ENCODE measurements at regions not wholly inside any gene's neighbourhood (a gene's known extent, or its start where the extent isn't known, plus 50 kb on each side); places are given as distances from the start of the nearest gene placed in this dataset.

DNA sequence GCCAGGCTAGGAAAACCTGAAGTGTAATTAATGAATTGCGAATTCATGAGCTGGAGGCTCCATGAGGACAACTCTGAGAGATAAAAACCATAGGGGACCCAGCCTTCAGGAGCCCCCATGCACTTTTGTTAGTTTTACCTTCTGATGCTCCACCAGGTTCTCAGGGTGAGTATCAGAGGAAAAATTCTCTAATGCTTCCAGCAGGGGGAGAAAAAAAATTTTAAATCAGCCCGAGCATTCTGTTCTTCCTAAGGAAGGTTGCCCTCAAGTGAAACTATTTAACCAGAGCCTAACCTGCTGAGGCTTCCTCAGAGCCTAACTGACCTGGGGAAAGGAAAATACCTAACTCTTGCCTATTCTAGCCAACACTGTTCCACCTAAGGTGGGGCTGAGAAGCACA lies 552.6 kb downstream of the PPARGC1A start:
- DNase-seq (ENCODE audit: low read depth, low spot score) = no peak

DNA sequence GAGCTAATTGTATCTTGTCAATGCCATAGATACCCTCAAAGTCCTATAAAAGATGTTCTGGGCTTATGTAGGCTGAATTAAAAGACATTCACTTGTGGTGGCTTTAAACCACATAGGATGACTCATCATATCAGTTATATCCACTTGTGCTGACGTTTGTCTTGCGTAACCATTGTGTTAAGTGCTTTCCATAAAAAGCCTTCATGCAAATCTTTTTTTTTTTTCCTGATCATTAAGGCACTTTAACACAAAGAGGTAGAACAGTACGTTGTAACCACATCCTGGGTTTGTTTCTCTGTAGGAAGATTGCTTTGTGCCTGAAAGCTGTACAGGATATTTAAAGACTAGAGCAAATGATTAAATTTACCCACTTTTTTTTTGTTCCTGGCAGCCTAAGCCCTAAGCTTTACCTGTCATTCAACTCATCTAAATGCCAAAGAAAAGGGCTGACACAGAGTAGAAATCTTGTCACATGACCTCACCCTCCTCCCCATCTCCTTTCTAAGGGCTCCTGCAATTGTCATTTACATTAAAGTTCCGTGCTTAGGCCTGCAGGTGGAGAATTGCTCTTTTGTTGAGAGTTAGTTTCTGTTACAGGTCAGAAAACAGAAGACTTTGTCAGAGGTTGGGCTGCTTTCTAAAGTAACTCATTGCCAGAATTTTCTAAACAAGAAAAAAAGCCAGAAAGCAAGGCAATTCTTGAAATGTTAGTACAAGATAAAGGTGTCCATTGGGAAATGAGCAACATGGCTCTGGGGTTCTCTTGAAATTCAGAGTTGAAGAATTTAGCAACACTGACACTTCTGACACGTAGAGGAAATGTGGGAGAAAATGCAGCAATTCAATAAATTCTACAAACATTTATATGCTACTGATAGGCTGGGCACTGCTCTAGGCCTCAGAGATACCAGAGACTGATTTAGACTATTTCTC lies 555.6 kb downstream of the PPARGC1A start:
- DNase-seq (ENCODE audit: low read depth, low spot score) = peak; percentile 4

DNA sequence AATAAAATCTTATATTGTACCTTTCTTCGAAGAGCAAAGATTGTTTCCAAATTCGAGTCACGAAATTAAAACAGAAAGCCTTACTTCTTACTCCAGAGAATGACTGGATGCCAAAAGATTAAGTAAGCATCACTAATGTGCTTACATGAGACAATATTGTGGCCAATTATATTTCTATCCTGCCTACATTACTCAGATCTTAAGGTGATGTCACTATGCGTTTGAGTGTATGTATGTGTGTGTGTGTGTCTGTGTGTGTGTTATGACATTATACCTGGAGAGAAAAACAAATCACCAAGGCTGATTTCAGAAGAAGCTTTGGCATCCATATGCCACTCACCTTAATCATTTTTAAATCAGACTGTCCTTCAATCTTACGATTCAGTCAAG lies 556.3 kb downstream of the PPARGC1A start:
- no peak for DNase-seq (ENCODE audit: low read depth, low spot score)

DNA sequence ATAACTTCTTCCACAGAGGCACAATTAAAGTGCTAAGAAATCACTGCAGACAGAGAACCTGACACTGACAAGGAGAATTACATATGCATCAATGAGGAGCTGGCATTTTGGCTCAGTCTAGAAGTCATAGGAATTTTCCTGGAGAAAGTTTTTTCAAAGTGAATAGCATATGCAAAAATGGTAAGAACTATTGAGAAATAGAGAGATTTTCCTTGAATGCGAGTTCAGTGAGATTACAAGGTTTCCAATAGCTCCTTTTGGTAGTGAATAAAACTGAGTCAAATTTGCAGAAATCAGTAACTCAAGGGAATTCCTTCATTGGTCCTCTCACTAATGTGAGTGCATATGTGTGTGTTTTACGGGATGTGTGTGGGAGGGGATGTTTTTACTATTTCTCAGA lies 557.5 kb downstream of the PPARGC1A start:
- DNase-seq (ENCODE audit: low read depth, low spot score) = no peak

DNA sequence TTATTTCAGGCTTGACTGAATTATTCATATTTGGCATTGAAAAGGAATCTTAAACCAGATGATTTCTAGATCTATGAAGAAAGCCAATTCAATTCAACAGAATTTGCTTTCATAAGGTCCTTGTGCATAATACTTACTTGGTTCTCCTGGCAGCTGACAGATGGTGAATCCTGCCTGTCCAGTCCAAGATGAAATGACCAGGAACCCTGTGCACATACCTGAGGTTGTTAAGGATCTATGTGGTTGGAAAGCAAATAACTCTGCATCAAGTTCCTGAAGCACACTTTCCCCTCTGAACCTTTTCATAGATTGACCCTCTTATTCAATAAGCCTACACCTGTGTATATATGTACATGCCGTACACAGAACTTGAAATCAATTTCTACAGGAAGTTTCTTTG lies 562.7 kb downstream of the PPARGC1A start:
- DNase-seq (ENCODE audit: low read depth, low spot score) = no peak

DNA sequence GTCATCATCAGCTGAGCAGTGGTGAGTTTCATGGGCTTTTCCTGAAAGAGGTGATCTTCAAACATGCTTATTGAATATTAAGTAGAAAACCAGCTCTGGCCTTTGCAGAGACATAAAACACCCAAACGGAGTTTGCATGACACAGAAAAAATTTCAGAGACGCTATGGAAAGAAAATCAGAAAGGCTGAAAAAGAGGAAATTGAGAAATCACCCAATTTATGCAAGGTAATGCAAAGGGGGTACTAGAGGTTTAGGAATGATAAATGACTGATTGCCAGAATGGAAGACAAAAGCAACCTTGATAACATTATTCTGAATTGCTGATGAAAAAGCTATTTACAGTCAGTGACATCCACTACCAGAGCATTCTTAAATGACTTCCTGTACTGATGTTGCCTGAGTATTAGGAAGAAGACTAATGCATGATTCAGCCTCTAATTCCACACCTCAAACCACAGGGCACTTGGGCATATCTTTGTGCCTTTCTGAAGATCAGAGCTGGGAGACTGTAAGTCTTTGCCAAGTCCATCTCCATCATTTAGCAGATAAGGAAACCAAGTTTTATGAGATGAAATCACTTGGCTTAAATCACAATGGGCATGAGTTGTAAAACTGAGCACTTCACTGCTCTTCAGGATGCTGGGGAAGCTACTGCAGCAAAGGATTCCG lies 565.7 kb downstream of the PPARGC1A start:
- DNase-seq (ENCODE audit: low read depth, low spot score) = no peak

DNA sequence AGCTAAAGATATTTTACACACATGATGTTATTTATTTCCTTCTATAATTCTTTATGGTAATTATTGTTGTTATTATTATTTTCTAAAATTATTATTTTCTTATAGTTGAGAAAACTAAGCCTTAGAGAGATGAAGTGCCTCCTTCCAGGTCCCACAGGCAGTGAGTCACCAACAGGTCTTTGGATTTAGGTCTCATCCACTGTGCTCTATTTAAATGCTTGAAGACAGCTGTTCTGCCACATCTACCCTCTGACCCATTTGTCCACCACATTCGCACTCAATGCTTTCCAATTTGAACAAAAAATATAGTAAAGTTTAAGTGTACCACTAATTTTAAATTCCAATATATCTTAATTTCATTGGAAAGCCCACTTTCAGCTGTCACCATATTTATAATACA lies 566.4 kb downstream of the PPARGC1A start:
- DNase-seq (ENCODE audit: low read depth, low spot score) = no peak

DNA sequence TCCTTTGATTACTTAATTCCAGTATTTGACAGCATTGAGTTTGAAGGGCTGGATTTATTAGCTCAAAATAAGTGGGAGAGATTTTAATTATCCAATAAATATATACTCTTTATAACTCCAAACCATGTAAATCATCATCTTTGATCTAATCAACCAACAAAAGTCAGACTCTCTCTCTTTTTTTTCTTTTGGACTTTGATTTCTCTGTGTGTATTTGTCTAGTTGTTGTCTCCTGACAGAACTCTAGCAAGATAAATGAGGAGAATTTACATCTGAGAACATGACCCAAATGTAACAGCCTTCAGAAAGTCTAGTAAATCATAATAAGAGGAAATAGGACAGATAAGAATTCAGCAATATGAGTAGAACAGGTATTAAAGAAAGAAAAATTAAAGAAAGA lies 567.1 kb downstream of the PPARGC1A start:
- DNase-seq (ENCODE audit: low read depth, low spot score) = no peak

DNA sequence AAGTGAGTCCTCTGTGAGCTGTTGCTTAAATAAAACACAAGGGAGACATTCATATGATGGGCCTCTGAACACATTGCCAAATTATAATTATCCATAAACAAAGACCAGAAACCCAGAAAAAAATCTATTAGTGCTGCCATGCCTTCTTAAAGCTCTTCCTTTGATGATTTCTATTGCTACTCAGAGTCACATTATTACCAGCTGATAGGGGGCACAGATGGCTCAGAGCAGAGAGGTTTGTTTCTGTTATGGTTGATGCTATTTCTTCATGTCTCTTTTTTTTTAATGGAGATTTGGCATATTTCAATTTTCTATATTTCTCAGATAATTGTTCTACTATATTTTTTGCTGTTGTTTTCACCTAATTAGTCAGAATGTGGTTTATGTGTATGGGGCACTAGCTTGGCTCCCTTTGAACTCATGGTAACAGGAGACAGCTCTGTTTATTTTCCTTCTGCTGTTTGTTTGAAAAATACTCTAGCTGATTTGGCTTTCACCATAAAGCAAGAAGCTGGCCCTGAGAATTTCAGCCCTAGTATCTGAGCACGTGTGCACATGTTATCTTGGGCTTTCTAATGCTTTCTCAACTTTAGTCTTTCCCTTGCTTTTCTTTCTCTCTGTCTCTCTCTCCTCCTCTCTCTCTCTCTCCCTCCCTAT lies 568.8 kb downstream of the PPARGC1A start:
- no peak for DNase-seq (ENCODE audit: low read depth, low spot score)

DNA sequence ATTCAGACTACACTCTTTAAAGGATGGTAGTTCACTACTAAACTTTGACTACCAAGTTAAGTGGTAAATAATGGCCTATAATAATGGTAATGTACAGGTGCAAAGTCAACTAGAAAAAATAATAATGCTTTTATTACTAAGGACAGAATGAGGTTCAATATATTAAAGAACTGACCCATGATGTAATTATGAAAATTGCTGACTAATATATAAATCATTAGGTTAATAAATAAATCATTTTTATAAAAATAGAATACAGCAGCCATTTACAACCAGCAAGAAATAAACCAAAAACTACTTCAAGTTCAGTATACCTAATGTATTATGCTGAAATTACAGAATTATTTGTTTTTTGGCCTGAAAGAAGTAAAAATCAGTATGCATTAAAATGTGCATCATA lies 577.2 kb downstream of the PPARGC1A start:
- no peak for DNase-seq (ENCODE audit: low read depth, low spot score)

DNA sequence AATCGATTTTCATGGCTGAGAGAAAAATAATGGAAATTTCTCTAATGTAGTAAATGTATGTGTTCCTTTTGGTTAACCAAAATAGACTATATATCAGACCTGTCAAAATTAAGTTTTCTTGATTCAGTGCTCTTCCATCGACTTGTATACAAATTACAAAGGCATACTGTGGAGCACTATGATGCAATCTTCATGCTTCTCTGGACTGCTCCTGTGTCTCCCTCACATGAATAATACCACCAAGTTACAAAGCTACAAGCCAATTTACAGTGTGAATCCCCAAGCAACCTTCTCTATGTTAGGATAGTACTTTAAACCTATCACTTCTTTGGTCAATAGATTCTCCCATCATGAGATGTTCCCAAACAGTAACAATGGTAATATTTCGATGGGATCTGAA lies 577.9 kb downstream of the PPARGC1A start:
- no peak for DNase-seq (ENCODE audit: low read depth, low spot score)

DNA sequence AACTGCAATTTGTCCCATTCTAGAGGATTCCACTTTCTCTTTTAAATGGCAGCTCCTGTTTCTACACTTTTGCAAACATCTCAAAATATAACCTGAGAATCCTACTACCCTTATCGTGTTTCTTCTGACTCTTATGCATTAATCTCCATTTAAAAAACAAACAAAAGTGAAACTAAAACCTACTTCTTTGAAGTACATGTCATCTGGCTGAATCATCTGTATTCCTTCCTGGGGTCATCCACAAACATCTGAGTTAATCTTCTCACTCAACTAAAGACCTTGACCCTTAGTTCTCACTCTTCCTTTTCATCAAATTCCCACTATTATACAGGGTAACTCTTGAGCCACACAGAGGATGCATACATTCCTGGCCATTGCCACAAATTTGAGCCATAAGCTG lies 584.8 kb downstream of the PPARGC1A start:
- no peak for DNase-seq (ENCODE audit: low read depth, low spot score)

DNA sequence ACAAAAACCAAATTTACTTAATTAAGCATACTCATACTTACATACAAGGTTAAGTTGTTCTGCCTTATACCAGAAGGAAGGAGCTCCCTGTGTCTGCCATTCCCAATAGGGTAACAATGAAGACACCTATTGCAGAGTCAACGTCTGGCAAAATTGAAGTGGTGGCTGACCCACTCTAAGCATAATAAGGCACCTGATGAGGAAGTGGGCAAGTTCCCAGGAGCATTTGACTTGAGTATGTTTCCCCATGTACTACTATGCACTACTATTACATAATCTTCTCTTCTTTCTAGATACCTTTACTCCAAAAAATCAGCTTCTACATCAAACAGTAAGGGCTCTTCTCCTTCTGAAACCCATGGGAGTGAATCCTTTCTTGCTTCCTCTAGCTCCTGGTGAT lies 591.5 kb downstream of the PPARGC1A start:
- DNase-seq (ENCODE audit: low read depth, low spot score) = no peak

DNA sequence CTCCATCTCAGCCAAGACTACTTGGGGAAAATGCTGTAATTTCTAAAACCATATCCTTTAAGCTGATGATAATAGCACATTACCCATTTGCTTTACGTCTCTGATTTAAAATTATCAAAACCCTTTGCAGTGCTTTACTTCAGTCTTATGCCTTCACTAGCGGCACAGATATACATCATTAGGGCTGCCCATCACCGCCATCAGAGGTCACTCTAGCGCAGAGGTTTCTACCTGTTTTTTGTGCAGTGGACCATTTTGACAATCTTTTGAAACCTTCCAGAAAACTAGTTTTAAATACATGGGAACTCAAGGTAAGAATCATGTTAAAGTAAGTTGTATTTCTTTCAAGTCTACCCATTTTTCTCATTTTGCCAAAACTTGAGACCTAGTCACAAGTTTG lies 592.5 kb downstream of the PPARGC1A start:
- DNase-seq (ENCODE audit: low read depth, low spot score) = no peak

DNA sequence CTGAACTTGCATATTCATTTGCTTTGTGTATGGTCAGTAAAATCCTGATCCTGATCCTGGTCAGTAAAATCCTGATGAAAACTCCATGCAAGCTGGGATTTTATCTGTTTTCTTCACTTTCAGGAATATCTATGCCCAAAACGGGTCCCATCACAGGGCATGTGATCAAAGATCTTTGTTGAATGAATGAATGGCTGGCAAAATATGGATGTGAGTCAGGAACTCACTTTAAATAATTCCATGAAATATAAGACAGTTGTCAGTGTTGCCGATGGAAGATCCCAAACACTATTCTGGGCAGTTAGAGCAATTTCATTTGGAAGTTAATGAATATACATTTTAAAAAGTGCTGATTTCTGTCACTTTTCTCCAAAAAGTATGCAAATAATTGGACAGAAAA lies 598.4 kb downstream of the GBA3 start:
- no peak for DNase-seq (ENCODE audit: low read depth, low spot score)

DNA sequence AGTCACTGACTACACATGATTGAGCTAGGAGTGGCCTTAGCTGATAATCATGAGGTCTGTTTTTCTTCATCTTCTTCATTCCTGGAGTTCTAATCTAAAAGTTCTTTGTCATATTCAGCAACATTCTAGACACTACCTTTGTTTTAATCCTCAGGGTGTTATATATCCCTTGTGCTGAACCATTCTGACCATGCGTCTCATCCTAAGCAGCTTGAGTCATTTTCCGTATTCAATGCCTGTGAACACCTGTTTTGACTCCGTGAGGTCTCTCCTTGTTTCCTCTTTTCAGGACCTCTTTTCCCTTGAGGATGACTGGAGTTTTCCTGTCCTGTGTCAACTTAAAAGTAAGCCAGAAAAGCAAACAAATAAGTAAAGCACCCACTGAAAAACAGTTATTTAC lies 597.9 kb downstream of the GBA3 start:
- DNase-seq (ENCODE audit: low read depth, low spot score) = no peak

DNA sequence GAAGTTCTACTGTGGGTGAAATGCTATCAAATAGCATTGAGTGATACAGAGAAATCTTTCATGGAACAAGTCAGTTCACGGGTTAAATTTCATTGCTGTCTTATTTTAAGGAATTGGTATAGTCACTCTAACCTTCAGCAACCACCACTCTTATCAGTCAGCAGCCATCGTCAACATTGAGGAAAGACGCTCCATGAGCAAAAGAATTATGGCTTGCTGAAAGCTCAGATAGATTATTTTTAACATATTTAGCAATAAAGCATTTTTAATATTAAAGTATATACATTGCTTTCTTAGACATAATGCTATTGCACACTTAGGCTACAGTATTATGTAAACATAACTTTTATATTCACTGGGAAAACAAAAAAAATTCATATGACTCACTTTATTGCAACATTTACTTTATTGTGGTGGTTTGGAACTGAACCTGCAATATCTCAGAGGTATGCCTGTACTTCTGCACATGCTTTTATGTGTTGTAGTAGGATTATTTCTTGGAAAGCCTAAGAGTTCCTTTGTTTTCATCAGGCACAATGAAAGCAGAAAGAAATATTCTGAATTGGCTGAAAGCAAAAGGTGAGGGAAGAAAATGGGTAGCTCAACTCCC lies 586.7 kb downstream of the GBA3 start:
- DNase-seq (ENCODE audit: low read depth, low spot score) = no peak

DNA sequence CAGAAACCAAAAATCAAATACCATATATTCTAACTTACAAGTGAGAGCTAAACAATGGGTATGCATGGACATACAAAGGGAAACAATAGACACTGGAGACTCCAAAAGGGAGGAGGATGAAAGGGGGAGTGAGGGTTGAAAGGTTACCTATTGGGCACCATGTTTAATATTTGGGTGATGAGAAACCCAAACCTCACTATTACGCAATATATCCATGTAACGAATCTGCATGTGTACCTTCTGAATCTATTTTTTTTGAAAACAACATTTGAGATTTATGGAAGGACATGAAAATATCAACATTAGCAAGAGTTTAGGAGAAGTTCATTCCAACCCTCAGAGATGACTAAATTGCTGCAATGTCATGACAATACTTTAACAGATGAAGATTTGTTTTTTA lies 586.1 kb downstream of the GBA3 start:
- no peak for DNase-seq (ENCODE audit: low read depth, low spot score)

DNA sequence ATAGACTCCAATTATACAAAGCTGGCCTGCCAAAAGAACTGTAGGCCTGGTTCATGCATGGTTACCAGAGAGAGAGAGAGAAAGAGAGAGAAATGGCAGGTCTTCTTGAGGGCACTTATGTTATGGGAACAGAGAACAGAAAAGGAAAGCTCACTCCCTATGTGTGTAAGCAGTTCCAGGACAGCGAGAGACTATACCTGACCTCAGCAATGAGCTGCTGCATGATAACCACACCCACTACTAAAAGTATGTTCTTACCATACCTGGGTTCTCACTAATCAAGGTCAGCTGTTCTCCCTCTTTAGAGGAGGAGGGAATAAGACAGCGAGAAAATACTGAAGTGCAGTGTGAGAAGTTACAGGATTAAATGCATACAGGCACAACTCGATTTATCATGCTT lies 583.3 kb downstream of the GBA3 start:
- no peak for DNase-seq (ENCODE audit: low read depth, low spot score)

DNA sequence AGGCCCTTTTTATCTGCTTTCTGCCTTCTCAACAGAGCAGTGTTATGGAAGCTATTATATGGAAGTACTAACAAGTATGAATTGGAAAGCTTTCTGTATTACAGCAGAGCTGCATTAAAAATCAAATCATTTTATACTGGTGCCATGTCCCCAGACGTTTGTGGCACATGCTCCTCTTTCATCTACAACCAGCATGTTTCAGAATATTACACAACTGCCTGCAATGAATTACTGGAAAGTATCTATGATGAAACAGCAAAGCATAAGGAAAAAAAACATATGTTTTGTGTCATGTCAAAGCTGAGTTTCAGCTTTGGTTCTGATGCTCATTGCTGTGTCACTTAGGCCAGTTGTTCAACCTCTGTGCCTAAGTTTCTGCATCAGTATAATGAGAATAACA lies 576.8 kb downstream of the GBA3 start:
- no peak for DNase-seq (ENCODE audit: low read depth, low spot score)

DNA sequence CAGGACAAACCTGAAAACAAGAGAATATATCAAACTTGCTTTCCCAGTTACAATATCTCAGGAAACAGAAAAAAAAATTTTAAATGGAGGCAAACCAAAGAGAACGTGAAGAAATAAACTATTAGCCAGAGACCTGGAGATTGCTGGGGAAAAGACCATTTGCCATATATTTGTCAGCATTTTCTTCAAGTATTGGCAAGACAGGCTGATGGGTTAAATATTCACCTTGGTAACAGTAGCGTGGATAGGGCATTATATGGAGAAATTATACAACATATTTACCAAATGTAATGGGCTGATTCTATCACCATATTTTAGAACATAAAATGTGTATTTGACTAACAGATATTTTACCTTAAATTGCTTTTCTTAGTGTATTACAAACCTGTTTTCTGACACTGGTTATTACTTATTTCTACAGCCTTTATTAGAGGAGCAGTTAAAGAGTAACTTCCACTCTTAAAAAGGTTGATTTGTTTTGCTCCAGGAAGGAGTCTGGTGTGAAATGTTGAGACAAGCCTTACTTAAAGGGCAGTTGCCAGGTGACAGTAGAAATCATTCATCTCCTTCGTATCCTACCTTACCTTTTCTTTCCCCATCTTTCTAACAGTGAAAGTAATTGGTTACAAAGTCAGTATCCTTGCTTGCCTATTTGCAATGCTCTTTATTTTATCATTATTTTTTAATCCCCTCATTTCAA lies 575.5 kb downstream of the GBA3 start:
- no peak for DNase-seq (ENCODE audit: low read depth, low spot score)

DNA sequence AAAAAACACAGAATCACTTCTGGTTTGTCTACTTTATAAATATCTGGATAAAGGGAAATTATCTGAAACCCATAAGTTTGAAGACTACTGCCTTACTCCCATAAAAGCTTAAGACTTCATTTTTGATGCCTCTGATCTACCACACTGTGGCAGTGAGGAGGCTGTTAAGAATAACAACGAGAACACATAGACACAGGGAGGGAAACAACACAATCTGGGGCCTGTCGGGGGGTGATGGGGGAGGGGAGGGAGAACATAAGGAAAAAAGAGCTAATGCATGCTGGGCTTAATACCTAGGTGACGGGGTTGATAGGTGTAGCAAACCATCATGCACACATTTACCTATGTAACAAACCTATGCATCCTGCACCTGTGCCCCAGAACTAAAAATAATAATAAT lies 573.7 kb downstream of the GBA3 start:
- DNase-seq (ENCODE audit: low read depth, low spot score) = no peak
